ENCODE measurements at regions not wholly inside any gene's neighbourhood (a gene's known extent, or its start where the extent isn't known, plus 50 kb on each side); places are given as distances from the start of the nearest gene placed in this dataset.

GRCh38 chr7:21030237-21030871, 243.7 kb upstream of the SP8 start:
- Histone ChIP-seq H3K27me3 (ENCODE audit: control insufficient read depth, insufficient read depth, low read length) (no peaks in the 10 kb centered on the region), H3K4me3 (ENCODE audit: low read depth, low read length) (no peak overlapping the region), H3K36me3 (ENCODE audit: control insufficient read depth, insufficient read depth, low read length) (no peaks in the 10 kb centered on the region)
- no peak for FAIRE-seq
- no peak for DNase-seq (ENCODE audit: low read depth)
- TF ChIP-seq, protein P1, sequence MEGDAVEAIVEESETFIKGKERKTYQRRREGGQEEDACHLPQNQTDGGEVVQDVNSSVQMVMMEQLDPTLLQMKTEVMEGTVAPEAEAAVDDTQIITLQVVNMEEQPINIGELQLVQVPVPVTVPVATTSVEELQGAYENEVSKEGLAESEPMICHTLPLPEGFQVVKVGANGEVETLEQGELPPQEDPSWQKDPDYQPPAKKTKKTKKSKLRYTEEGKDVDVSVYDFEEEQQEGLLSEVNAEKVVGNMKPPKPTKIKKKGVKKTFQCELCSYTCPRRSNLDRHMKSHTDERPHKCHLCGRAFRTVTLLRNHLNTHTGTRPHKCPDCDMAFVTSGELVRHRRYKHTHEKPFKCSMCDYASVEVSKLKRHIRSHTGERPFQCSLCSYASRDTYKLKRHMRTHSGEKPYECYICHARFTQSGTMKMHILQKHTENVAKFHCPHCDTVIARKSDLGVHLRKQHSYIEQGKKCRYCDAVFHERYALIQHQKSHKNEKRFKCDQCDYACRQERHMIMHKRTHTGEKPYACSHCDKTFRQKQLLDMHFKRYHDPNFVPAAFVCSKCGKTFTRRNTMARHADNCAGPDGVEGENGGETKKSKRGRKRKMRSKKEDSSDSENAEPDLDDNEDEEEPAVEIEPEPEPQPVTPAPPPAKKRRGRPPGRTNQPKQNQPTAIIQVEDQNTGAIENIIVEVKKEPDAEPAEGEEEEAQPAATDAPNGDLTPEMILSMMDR (IDR thresholded peaks at IDR 0.05; ENCODE audit: insufficient read depth, low read length, severe bottlenecking) = no peak

DNA sequence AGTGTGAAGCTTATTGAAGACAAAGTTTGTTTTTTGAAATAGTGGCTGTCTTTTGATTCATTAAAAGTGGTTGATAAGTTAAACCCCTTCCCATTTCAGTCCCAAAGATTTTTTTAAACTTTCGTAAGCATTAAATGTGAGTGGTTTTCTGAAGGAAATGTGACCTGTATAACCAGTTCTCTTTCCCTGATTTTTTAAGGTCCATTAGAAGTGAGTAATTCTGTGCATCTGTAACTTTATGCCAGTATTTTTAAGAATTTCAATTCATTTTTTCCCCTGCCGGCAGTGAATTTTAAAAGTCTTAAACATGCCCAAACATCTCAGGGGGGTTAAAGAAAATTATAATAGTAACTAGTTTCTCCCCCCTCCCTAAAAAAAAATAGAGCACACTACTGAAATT, 254.6 kb upstream of the SP8 start:
- FAIRE-seq = no peak
- no peak overlapping the region for H3K4me3 ChIP-seq (ENCODE audit: low read depth, low read length)
- peak; percentile 10 for DNase-seq (ENCODE audit: low read depth)
- H3K36me3 ChIP-seq (ENCODE audit: control insufficient read depth, insufficient read depth, low read length) = no peaks in the 10 kb centered on the region
- TF ChIP-seq, protein P1 (IDR thresholded peaks at IDR 0.05; ENCODE audit: insufficient read depth, low read length, severe bottlenecking) = no peak
- H3K27me3 ChIP-seq (ENCODE audit: control insufficient read depth, insufficient read depth, low read length) = no peaks in the 10 kb centered on the region

- Histone ChIP-seq H3K27me3 (ENCODE audit: control insufficient read depth, insufficient read depth, low read length) (no peaks in the 10 kb centered on the region), H3K36me3 (ENCODE audit: control insufficient read depth, insufficient read depth, low read length) (no peaks in the 10 kb centered on the region), H3K4me3 (ENCODE audit: low read depth, low read length) (no peak overlapping the region)
- TF ChIP-seq, protein P1 (IDR thresholded peaks at IDR 0.05; ENCODE audit: insufficient read depth, low read length, severe bottlenecking) = no peak
- DNase-seq (ENCODE audit: low read depth) (no peak), FAIRE-seq (no peak)
Observed at GRCh38 chr7:21041666-21042065, 255.0 kb upstream of the SP8 start.

GRCh38 chr7:21044384-21044783, 257.7 kb upstream of the SP8 start:
- FAIRE-seq (no peak), DNase-seq (ENCODE audit: low read depth) (peak; percentile 56)
- TF ChIP-seq, protein P1 (IDR thresholded peaks at IDR 0.05; ENCODE audit: insufficient read depth, low read length, severe bottlenecking) = no peak

GRCh38 chr7:21044913-21045568, 258.4 kb upstream of the SP8 start:
- FAIRE-seq (no peak), DNase-seq (ENCODE audit: low read depth) (no peak)
- TF ChIP-seq, protein P1 (IDR thresholded peaks at IDR 0.05; ENCODE audit: insufficient read depth, low read length, severe bottlenecking) = no peak
- Histone ChIP-seq H3K36me3 (ENCODE audit: control insufficient read depth, insufficient read depth, low read length) (no peaks in the 10 kb centered on the region), H3K27me3 (ENCODE audit: control insufficient read depth, insufficient read depth, low read length) (no peaks in the 10 kb centered on the region), H3K4me3 (ENCODE audit: low read depth, low read length) (no peak overlapping the region)

More at GRCh38 chr7:21044384-21044783, 257.7 kb upstream of the SP8 start:
- no peaks in the 10 kb centered on the region for H3K27me3 ChIP-seq (ENCODE audit: control insufficient read depth, insufficient read depth, low read length)
- H3K4me3 ChIP-seq (ENCODE audit: low read depth, low read length) = no peak overlapping the region
- H3K36me3 ChIP-seq (ENCODE audit: control insufficient read depth, insufficient read depth, low read length) = no peaks in the 10 kb centered on the region
